ENCODE measurements at regions not wholly inside any gene's neighbourhood (a gene's known extent, or its start where the extent isn't known, plus 50 kb on each side); places are given as distances from the start of the nearest gene placed in this dataset.
"Not testable (repeated sequence)": the region's sequence is repeated elsewhere in the genome, so short reads cannot be mapped to it uniquely, and the experiment has no call there.

- DNase-seq (ENCODE audit: low read depth), result not testable (repeated sequence)
Measured at GRCh38 chr9:104195142-104195541, 101.0 kb downstream of the SMC2 start.

- no peak for DNase-seq (ENCODE audit: low read depth)
Measured at GRCh38 chr9:104200456-104200994, 106.4 kb downstream of the SMC2 start.

GRCh38 chr9:104206766-104207165, 112.7 kb downstream of the SMC2 start:
- no peak for DNase-seq (ENCODE audit: low read depth)

DNA sequence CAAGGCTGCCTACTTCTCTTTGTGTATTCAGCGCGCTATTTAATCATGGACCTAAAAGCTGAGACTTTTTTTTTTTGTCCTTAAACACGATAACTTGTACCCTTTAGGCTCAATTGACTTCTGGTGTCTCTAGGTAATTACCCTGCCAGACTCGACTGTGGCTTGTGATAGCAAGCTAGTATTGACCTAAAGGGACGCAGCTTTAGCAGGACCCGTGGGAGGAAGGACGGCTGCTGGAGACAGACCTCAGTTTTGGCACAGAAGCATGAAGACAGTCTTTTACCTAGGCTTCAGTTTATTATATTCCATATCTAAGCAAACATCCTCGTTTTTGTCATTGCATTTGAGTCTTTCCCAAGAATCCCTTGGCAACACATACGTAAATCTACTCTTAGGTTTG, 115.3 kb downstream of the SMC2 start:
- no peak for DNase-seq (ENCODE audit: low read depth)

DNA sequence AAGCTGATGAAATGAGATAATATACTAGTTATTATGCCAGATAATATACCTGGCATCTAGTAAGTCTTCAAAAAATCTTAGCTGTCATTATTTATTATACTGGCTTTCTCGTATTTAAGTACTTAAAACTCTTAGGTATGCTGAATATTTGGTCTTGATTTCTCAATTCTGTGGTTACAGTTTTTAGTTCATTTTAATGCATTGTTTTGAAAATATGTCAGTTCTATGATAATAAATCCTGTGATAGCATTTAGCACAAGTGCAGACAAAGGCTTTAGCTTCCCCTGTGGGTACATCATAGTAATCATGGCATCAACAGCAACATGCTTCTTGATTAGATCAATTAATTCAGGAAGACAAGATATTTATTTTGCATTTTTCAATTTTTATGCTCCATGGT, 133.0 kb downstream of the SMC2 start:
- no peak for DNase-seq (ENCODE audit: low read depth)

DNA sequence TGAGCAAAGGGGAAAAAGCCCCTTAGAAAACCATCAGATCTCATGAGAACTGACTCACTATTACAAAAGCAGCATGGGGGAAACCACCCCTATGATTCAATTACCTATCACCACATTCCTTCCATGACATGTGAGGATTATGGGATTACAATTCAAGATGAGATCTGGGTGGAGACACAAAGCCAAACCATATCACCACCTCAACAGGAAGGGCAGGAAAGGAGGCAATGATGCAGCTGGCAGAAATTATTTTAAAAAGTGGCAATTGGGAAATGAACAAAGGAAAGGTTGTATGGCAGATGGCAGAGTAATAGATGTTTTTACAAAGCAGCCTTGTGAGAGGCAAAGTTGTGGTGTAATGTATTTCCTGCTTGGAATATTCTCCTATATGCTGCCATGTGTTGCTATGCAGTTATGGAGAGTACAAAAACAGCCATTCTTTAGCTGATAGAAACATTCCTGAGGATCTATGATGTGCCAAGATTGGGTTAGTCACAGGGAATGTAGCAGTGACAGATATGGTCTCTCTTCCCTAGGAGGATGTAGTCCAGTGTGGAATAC, 138.8 kb downstream of the SMC2 start:
- peak; percentile 14 for DNase-seq (ENCODE audit: low read depth)

- no peak for DNase-seq (ENCODE audit: low read depth)
Measured at GRCh38 chr9:104233366-104233765, 139.3 kb downstream of the SMC2 start.

DNA sequence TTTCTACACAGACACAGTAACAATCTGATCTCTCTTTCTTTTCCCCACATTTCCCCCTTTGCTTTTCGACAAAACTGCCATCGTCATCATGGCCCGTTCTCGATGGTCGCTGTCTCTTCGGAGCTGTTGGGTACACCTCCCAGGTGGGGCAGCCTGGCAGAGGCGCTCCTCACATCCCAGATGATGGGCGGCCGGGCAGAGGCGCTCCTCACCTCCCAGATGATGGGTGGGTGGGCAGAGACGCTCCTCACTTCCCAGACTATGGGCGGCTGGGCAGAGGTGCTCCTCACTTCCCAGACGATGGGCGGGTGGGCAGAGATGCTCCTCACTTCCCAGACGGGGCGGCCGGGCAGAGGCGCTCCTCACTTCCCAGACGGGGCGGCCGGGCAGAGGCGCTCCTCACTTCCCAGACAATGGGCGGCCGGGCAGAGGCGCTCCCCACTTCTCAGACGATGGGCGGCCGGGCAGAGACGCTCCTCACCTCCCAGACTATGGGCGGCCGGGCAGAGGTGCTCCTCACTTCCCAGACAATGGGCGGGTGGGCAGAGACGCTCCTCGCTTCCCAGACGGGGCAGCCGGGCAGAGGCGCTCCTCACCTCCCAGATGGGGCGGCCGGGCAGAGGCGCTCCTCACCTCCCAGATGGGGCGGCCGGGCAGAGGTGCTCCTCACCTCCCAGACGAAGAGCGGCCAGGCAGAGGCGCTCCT, 140.7 kb downstream of the SMC2 start:
- DNase-seq (ENCODE audit: low read depth), result not testable (repeated sequence)

DNA sequence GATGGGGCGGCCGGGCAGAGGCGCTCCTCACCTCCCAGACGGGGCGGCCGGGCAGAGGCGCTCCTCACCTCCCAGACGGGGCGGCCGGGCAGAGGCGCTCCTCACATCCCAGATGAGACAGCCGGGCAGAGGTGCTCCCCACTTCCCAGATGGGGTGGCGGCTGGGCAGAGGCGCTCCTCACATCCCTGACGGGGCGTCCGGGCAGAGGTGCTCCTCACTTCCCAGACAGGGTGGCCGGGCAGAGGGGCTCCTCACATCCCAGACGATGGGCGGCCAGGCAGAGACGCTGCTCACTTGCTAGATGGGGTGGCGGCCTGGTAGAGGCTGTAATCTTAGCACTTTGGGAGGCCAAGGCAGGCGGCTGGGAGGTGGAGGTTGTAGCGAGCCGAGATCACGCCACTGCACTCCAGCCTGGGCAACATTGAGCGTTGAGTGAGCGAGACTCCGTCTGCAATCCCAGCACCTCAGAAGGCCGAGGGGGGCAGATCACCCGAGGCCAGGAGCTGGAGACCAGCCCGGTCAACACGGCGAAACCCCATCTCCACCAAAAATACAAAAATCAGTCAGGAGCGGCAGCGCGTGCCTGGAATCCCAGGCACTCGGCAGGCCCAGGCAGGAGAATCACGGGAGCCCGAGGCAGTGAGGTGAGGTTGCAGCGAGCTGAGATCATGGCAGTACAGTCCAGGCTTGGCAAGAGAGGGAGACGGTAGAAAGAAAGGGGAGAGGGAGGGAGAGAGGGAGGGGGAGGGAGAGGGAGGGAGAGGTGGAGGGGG, 141.4 kb downstream of the SMC2 start:
- not testable (repeated sequence) for DNase-seq (ENCODE audit: low read depth)

DNA sequence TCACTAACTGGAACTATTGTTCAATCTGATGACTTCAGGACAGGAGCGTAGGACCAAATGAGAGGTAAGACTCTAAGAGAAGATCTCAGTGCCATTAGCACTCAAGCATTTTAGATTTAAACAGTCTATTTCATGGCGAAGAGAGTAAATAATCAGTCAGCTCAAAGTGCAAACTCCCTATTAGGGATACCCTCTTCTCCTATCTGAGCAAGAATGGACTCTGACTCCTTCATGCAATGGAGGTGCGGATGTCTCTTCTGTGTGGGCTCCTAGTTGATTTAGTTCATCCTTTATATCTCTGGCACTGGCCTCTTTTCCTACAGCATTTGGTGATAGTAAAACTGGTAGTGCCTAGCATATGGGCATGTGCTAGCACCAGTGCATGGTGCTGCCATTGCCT, 144.6 kb downstream of the SMC2 start:
- DNase-seq (ENCODE audit: low read depth), result no peak

DNA sequence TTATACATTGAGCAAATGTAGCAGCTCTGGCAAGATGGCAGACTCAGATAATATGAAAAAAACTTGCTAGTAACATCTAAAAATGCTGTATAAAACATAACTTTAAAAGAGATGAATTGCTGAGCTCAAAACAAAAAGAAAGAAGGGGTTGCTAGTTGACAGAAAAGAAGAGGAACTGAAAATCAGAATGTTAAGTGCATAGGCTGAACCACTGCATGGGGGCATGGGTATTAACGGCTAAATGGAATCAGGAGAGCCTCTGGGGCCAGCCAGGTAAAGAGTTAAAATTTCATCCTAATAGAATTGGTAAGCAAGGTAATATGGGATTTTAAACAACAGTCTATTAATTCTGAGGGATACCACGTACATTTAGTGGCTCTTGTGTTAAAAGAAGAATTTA, 146.8 kb downstream of the SMC2 start:
- no peak for DNase-seq (ENCODE audit: low read depth)

GRCh38 chr9:104245925-104246324, 151.8 kb downstream of the SMC2 start:
- DNase-seq (ENCODE audit: low read depth), result no peak

GRCh38 chr9:104247899-104248460, 153.9 kb downstream of the SMC2 start:
- no peak for DNase-seq (ENCODE audit: low read depth)

DNA sequence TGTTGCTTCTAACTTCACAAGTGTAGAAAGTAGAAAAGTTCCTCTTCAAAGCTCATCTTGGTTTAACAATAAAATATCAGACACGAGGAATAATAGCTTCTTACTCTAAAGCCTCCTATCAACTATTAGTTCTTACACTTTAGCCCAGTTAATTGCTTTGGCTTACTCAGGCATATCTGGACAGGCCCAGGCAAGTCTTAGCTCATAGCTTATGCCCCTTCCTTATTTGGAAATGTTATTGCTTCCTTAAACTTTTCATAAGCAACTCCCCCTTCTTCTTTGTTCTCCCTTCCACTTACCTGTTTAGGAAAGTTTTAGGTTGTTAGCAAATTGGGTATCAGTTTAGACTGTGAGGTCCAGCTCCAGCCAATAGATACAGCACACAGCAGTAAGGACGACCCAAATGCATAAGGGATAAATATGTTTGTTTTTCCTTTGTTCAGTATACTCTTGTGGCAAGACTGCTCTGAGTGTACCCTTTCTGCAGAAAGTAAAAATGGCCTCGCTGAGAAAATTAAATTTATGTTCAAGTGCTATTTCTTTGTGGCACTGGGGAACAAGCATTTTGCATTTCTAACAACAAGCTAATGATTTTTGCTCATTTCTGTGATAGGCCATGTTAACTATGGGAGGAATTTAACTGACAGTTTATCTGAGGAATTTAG, 162.1 kb downstream of the SMC2 start:
- DNase-seq (ENCODE audit: low read depth), result no peak

DNA sequence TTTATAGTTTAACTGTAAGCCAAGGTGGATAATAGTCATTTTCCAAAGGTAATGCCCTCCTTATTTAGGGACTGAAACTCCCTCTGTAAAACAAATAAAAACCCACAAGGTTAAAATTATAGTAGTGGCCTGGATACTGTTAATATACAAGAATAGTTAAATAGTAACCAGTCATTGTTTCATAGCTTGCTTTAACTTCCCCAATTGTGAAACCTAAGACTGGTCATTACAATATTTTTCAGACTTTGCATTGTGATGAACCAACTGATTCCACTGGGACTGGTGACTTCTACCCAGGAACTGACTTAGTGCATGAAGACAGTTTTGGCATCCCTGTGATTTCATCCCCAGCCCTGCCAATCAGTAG, 162.6 kb downstream of the SMC2 start:
- DNase-seq (ENCODE audit: low read depth), result no peak

DNA sequence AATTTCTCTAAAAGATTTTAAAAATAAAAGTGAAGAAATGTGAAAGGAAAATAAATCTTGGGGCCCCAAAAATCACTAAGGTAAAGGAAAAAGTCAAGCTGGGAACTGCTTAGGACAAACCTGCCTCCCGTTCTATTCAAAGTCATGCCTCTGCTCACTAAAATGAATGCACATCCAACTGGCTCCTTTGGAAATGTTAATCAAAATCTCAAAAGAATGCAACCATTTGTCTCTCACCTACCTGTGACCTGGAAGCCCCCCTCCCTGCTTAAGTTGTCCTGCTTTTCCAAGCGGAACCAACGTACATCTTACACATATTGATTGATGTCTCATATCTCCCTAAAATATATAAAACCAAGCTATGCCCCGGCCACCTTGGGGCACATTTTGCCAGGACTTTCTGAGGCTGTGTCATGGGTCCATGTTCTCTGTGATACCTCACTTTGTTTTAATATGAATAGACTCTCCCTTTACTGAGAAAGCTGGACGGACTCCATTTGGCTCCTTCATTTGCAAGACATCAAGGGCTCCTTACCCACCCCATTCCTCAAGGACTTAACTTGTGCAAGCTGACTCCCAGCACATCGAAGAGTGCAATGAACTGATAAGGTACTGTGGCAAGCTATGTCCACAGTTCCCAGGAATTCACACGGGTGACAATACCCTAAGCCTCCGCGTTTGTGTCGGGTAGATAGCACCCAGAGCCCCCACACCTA, 164.3 kb downstream of the SMC2 start:
- DNase-seq (ENCODE audit: low read depth), result no peak

GRCh38 chr9:104260004-104260403, 165.9 kb downstream of the SMC2 start:
- no peak for DNase-seq (ENCODE audit: low read depth)

DNA sequence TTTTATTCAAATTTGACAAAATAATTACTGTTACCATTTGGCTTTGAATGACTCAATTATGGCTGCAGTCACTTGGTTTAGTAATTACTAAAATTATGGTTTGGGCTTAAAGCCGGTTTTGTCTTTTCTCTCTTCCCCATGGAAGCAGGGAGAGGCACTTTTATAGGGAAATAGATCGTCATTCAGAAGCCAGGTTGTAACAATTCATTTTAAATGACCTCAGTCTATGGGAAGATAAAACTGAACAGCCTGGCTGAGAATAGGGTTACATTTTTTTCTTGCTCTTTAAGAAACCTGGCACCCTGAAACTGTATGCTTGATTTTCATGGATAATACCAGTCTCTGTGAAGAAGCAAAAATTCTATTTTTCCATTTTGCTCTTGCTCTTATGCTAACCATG, 169.8 kb downstream of the SMC2 start:
- no peak for DNase-seq (ENCODE audit: low read depth)

DNA sequence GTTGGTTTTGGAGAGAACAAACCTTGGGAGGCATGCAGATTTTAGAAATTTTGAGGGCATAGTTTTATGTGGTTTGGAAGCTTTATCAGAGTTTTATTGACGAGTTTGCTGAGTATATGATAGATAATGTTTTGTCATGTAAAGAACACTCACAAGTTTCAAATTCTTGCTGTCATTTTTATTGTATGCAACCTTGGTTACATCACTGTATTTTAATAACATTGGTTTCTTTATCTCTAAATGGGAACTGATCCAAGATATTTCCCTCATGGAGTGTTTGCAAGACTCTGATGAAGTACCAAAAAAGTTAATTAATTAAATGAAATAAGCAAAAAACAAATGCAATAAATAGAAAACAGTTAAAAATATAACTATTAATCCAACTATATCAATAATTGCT, 170.3 kb downstream of the SMC2 start:
- no peak for DNase-seq (ENCODE audit: low read depth)

- DNase-seq (ENCODE audit: low read depth), result no peak
Measured at GRCh38 chr9:104269374-104269773, 175.3 kb downstream of the SMC2 start.
